Stimulated activated CD4-positive, alpha-beta T cell treated with anti-CD3 and anti-CD28 coated beads, Interleukin-1b, Interleukin-23, amount 100 ng/mL, for 1 hour (primary cell): ENCODE measurements at regions not wholly inside any gene's neighbourhood (a gene's known extent, or its start where the extent isn't known, plus 50 kb on each side); places are given as distances from the start of the nearest gene placed in this dataset.

Experiments used
- DNase-seq, 2 donors: peaks; one replicate each; pipeline ENCODE4 v3.0.0-alpha.2; 2020; ENCODE audit warnings: low read depth in 2 of 2

DNA sequence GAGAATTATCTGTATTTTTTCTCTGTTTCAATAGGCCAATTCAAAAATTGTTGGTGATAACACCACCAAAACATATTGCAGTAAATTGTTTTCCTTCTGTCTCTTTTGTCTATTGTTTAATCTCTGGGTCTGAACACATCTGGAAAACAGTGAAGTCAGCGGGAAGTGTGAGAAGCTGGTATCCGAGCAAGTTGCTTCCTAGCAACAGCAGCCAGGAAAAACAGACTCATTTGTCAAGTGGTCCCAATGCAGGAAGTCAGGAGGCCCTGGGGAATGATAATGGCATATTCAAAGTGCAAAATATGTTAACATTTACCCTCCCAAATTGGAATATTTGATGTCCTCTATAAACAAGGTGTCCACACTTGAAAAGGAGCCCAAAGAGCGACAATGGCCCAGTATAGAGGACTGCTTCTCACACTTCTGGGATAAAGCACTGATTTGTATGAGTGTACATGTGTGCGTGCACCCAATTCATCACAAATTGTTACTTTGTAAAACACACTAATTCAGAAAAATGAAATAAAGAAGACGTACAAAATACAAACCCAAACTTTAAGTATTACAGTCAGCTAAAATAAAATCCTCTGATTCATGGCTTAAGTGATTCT is 515.0 kb downstream of the TBC1D4 start:
- DNase-seq, result no peak

DNA sequence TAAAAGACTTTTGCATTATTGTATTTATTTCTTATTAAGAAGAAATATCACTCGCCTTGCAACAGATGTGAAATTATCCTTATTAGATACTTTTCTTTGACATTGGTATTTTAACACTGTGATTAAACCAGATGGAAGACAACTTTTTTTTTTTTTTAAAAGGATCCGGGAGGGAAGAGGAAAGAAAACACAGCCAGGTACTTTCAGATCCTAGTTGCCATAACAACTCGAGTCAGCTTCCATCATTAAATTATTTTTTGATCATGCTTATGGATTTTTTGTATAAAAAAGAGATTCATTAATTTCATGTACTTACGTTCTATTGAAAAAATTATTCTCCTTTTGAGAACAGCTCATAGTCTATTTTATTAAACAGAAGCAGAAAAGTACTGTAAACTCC is 515.7 kb downstream of the TBC1D4 start:
- no peak for DNase-seq

DNA sequence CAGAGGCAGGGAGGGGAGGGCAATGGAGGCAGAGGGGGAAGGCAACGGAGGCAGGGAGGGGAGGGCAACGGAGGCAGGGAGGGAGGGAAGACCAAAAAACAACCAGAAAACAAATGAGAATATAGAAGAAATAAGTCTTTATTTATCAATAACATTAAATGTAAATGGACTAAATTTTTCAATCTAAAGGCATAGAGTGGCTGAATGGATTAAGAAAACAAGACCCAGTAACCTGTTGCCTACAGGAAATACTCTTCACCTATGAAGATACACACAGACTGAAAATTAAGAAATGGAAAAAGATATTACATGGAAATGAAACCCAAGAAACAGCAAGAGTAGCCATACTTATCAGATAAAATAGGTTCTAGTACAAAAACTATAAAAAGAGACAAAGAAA is 536.3 kb downstream of the TBC1D4 start:
- DNase-seq, result no peak

- no peak for DNase-seq
These were observed 550.1 kb downstream of the TBC1D4 start for GRCh38 chr13:74931698-74932433.

DNA sequence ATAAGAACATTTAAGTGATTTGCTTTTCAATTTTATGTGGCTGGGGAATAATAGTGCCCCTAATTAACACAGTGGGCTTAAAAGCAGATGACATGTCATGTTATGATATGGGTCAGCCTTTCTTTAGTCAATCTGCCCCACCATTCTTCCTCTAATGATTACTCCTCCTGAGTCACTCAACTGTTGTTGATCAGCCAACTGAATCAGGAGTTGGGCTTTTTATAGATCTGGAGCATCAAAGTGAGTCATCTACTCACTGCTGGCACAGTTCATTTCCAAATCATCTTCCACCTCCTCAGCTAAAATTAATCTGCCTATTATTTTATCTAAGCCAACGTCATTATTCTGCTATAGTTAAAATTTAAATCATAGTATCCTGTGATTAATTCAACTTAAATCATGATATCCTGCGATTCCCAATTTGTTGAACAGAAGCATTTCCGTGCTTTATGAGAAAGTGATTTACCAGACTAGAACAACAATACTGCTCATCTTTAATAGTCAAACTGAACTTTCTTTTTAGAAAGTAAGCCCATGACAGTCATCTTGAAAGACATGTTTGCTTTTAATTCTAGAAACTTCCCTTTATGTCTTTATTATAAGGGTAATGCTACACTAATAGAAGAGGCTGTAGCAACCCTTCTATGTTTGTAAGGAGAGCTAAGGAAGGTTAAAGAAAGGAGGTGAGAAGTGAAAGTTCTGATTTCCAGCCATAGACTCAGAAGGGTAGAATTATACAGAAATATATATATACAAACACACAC is 551.4 kb downstream of the TBC1D4 start:
- no peak for DNase-seq

DNA sequence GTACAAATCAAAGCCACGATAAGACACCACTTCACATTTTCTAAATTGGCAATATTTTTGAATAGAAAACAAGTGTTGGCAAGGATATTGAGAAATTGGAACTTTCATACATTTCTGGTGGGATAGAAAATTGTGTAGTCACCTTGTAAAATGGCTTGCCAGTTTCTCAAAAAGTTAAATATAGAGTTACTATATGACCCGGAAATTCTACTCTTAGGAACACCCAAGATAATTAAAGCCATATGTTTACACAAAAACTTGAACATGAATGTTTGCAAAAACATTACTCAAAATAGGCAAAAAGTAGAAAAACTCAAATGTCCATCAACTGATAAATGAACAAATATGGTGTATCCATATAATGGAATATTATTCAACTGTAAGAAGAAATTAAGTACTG is 552.5 kb downstream of the TBC1D4 start:
- DNase-seq, result no peak

DNA sequence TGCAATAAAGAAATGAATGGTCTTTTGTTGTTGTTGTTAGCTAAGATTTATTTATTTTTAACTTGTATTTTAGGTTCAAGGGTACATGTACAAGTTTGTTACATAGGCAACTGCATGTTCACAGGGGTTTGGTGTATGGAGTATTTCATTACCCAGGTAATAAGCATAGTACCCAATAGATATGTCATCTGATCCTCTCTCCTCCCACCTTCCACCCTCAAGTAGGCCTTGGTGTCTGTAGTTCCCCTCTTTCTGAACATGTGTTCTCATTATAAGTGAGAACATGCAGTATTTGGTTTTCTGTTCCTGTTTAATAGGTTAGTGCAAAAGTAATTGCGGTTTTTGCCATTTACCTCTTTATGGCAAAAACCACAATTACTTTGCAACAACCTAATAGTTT is 554.1 kb downstream of the TBC1D4 start:
- DNase-seq, result no peak

DNA sequence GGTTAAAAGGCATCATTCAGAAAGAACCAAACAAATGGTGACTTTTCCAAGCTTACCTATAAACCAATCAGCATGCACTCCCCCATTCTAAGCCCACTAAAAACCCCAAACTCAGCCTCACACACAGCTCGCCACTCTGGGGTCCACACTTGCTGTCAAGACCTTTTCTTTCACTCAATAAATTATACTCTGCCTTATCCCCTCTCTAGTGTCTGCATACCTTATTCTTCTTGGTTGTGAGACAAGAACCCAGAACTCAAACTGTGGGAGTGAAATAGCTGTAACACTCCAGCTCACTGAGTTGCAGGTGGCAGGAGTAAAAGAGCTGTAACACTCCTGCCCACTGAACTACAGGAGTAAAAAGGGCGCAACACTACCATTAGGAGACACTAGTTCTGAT is 559.0 kb downstream of the TBC1D4 start:
- no peak for DNase-seq

DNA sequence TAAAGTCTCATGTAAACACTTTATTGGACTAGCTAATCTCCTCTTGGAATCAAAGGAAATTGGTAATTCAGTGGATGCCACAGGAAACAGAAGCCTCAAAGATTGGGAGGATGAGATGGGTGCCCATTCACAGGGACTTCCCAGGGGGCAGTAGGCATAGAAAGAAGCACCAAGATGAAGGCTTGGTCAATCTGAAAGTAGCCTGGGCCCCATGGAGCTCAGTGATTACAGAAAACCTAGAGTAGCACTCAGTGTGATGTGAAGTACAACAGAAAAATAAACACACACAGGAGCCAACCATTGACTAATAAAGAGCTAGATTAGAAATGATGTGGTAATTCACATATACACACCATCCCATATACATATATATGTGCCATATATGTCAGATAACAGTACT is 560.6 kb downstream of the TBC1D4 start:
- no peak for DNase-seq

DNA sequence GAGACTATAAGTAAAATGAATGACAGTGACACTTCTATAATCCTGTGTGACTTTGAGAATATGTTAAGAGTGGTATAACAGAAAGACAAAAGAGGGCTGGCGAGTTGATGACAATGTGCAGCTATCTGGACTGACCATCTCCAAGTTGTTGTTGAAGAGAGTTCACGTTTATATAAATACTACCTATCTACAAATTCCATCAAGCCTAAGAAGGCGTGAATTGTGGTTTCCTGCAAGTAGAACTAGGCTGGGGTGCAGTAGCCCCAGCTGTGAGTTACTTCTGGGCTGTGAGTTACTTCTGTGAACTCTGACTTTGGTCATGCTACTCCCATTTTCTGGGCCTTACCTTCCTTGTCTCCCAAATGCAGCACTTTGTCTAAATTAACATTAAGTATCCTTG is 561.0 kb downstream of the TBC1D4 start:
- no peak for DNase-seq

DNA sequence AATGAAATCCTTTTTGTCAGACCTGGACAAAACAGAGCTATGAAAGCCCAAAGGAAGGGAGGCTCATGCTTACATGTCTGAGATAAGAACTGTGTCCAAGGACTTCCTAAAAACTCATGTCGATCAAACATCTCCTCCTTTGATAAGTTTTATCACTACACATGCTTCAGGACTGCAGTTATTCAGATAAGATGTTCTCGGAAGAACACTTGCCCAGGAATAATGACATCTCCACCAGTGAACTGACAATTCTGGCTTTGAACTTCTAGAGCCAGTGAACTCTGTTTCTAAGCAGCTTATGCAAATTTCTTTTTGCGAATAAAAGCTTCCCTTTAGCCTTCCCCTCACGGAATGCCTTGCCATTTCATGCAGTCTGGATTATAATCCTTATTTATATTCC is 561.6 kb downstream of the TBC1D4 start:
- DNase-seq, result no peak

DNA sequence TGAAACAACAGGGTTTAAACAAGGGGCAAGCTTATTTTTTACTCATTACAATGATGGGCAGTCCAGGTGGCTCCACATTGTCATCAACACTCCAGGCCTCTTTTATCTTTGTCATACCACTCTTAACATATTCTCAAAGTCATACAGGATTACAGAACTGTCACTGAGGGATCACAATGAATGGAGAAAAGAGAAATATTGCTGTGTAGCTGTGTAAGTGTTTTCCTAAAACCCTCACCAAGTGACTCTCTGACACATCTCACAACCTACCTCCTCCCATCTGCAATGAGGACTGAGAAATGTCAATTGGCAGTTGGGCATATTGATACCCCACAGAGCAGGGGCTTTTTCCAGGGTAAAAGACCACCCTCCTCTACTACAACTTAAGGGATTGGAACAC is 562.1 kb downstream of the TBC1D4 start:
- DNase-seq, result no peak

DNA sequence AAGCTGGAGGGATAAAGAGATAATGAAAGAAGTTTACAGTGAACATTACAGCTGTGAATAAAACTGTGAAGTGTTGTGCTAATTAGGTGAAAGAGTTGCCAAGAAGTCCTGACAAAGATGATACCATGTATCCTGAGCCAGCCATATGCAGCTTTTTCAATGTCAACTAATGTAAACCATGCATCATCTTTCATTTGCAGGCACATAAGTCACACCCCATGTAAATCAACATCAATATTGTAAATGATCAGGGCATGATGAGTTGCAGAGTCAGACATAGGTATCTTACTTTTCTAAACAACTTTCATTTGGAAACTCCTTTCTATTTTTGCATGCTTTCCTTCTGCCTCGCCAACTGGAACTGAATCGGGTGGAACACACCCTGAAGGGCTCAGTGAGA is 569.1 kb downstream of the TBC1D4 start:
- no peak for DNase-seq

DNA sequence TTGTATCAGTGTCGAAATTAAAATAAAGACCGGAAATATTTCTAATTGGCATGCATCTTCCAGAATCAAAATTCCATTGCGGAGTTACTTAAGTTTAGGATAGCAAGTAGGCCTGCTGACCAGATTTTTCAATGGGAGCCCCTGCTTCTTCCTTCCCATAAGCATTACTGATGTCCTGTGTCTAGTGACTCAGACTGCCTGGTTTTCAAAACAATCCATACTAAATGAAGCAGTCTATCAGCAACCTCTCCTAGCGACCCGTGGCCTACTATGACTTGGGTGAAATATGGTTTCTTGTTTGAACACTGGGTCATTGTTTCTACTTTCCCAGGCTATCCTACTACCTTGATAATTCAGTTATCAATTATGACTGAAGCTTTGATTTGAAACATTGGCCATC is 571.6 kb downstream of the TBC1D4 start:
- no peak for DNase-seq

GRCh38 chr13:74907788-74908187 is 574.2 kb downstream of the TBC1D4 start:
- no peak for DNase-seq

DNA sequence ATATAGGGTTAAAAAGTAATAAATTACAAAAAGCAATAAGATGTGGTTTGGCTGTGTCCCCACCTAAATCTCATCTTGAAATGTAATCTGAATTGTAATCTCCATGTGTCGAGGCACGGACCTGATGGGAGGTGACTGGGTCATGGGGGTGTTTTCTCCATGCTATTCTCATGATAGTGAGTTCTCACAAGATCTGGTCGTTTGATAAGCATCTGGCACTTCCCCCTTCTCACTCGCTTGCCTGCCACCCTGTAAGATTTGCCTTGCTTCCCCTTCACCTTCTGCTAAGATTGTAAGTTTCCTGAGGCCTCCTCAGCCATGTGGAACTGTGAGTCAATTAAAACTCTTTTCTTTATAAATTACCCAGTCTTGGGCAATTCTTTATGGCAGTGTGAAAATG is 577.4 kb downstream of the TBC1D4 start:
- DNase-seq, result no peak

GRCh38 chr13:74895042-74895796 is 586.8 kb downstream of the TBC1D4 start:
- DNase-seq, result no peak

DNA sequence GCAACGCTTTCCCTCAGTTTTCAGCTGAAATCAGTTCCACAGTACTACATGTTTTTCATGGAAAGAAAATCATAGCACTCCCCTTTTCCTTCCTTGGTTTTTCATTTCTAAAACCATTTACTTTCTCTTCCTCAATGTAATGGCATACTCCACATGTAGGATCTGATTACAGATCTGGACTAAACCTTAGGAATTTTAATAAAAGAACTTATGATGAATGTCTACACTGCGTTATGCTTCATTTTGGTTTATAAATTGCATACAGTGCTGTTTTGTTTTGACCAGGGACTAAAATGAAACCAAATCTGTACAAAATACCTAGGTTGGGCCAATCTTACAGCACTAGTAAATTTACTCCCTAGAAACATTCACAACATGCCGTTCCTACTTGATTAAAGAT is 589.9 kb downstream of the TBC1D4 start:
- no peak for DNase-seq

DNA sequence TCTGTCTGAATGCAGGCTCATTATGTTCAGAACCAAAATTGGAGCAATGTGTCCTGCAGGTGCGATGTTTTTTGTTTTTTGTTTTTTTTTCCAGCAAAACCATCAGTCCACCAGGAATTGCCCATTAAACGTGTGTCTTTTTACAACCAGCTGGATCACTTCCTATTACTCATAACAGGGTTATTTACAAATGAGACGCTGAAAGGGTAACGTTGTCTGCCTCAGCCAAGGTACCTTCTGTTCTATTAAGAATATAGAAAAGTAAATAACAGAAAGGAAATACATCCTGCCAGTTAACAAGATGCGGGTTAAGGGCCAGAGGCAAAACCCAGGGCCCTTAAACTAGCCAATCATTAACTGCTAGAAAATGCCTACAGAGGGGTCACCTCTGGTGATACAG is 590.4 kb downstream of the TBC1D4 start:
- no peak for DNase-seq

DNA sequence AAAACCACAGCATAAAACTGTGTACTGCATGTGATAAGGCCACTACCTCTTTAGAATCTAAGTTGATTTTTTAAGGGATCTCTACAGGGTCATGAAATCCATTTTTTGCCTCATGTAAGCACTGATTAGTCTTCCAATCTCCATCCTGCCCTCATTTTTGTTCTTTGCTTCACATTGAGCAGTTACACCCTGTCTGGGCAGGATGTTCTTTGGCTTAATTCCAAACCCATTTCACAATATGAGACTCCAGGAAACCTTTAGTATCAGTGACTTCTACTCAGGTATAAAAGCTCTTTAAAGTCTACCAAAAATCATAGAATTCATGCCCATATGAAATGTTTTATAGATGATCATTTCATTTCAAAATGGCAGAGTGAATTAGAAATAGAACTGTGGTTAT is 592.6 kb downstream of the TBC1D4 start:
- no peak for DNase-seq

DNA sequence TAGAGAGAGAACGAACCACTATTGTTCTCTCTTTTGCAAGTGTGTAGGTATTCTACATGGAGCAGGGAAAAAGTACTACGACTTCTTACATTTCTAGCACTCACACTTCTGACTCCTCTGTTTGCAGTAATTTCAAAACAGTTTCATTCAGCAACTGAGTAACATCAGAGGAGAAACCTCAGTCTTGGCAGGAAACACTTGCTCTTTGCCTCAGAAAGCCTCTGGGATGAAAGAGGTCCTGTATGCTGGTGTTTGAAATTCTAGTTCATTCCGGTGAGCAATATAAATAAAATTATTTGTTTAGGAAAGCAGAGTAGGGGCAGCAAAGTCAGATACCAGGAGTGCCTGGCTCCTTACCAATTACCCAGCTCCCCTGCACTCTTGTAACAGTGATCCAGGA is 595.5 kb downstream of the TBC1D4 start:
- DNase-seq, result no peak

GRCh38 chr13:74883834-74884233 is 598.1 kb downstream of the TBC1D4 start:
- DNase-seq, result no peak
